Bronchial epithelial cell (primary cell): ENCODE measurements at regions not wholly inside any gene's neighbourhood (a gene's known extent, or its start where the extent isn't known, plus 50 kb on each side); places are given as distances from the start of the nearest gene placed in this dataset.

ENCODE experiments used
- DNase-seq: peaks from one replicate; pipeline ENCODE4 v3.0.0-alpha.2; 2010; ENCODE audit warnings: low read depth
- FAIRE-seq: peaks from 2 replicates; lab custom pipeline; 2011; peaks lifted over from hg19 to GRCh38; lab: Jason Lieb, UNC
- H3K27me3 ChIP-seq: 2 replicates; pipeline ENCODE4 v1.5.1; 2011; ENCODE audit warnings: low read length; ENCODE audit not compliant: control insufficient read depth, insufficient read depth
- H3K36me3 ChIP-seq: 2 replicates; pipeline ENCODE4 v1.5.1; 2011; ENCODE audit warnings: low read length; ENCODE audit not compliant: control insufficient read depth, insufficient read depth
- H3K4me3 ChIP-seq: 2 replicates; pipeline ENCODE4 v1.5.1; 2011; ENCODE audit warnings: mild to moderate bottlenecking, low read depth, low read length, control low read depth
- TF ChIP-seq, protein P1 (sequence below): IDR thresholded peaks from 2 replicates; pipeline ENCODE4 v1.5.1; 2011; ENCODE audit warnings: mild to moderate bottlenecking, moderate library complexity, low read length, control low read depth, inconsistent platforms; ENCODE audit not compliant: insufficient read depth, severe bottlenecking

DNA sequence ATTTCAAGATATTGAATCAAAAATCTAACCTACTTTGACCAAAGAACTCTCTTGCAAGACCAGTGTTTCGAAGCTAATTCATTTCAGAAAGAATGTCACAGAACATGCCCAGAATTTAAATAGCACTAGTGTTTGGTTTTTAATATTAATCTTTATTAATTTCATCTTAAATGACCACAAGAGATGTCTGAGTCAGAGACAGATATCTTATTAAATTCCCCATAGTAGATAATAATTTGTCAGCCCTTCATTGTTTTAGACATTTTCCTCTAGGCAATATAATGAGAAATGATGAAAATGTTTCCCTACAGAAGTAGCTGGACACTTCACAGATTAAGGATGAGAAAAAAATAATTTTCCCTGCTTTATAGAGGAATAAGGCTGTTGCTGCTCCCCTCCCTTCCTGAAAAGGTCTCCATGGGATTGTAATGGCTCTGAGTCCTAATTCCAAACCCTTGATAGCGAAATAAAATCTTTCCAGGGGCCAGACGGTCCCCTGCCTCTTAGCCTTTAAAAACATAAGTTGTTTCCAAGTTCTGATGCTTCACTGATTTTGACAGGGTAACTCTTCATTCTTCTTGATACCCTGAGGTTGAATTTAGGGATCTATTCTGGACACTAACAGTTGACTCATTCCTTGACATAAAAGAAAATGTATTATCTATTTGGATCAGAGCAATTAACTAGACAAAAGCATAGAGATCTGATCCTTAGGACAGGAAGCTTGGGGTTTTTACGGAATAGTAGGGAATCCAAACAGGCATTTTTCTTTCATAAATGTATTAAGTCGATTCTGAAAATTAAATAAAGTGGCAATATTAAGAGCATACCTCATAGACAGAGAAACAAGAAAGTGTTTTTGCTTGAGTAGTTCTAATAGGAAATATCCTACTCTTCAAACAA, 820.8 kb downstream of the BRINP3 start:
- no peak overlapping the region for H3K4me3 ChIP-seq
- no peaks in the 10 kb centered on the region for H3K36me3 ChIP-seq
- TF ChIP-seq, protein P1, sequence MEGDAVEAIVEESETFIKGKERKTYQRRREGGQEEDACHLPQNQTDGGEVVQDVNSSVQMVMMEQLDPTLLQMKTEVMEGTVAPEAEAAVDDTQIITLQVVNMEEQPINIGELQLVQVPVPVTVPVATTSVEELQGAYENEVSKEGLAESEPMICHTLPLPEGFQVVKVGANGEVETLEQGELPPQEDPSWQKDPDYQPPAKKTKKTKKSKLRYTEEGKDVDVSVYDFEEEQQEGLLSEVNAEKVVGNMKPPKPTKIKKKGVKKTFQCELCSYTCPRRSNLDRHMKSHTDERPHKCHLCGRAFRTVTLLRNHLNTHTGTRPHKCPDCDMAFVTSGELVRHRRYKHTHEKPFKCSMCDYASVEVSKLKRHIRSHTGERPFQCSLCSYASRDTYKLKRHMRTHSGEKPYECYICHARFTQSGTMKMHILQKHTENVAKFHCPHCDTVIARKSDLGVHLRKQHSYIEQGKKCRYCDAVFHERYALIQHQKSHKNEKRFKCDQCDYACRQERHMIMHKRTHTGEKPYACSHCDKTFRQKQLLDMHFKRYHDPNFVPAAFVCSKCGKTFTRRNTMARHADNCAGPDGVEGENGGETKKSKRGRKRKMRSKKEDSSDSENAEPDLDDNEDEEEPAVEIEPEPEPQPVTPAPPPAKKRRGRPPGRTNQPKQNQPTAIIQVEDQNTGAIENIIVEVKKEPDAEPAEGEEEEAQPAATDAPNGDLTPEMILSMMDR: no peak
- H3K27me3 ChIP-seq: no peaks in the 10 kb centered on the region
- DNase-seq: no peak
- no peak for FAIRE-seq

DNA sequence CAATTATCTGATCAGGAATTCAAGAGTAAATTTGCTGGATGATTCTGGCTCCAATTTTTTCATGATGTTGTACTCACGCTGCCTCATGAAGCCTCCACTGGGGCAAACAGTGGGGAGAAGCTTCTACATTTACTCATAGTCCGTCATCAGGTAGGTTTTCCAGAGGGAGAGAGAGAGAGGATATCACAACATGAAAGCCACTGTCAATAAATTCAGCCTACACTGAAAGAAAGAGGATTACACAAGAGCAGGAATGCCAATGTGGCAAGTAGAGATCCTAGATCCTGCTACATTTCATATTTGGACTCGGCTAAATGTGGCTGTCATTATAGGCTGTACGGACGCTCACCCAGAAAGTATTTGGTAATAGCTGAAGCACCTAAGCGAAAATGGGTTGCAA, 819.9 kb downstream of the BRINP3 start:
- H3K27me3 ChIP-seq: no peaks in the 10 kb centered on the region
- TF ChIP-seq, protein P1: no peak
- H3K36me3 ChIP-seq: no peaks in the 10 kb centered on the region
- FAIRE-seq (no peak), DNase-seq (peak; percentile 60)
- no peak overlapping the region for H3K4me3 ChIP-seq

DNA sequence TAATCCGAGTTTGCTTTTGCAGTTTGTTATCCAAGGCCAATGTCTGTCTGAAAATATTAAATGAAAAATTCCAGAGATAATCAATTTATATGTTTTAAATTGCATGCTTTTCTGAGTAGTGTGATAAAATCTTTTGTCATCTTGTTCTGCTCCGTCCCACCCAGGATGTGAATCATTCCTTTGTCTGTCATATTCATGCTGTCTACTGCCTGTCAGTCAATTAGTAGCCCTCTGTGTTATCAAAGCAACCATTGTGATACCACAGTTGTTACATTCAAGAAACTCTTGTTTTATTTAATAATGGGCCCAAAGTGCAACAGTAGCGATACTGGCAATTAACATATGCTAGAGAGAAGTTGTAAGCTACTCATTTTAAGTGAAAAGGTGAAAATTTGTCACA, 819.3 kb downstream of the BRINP3 start:
- Histone ChIP-seq H3K27me3 (no peaks in the 10 kb centered on the region), H3K36me3 (no peaks in the 10 kb centered on the region), H3K4me3 (no peak overlapping the region)
- FAIRE-seq: no peak
- DNase-seq: peak; percentile 41
- TF ChIP-seq, protein P1: no peak

DNA sequence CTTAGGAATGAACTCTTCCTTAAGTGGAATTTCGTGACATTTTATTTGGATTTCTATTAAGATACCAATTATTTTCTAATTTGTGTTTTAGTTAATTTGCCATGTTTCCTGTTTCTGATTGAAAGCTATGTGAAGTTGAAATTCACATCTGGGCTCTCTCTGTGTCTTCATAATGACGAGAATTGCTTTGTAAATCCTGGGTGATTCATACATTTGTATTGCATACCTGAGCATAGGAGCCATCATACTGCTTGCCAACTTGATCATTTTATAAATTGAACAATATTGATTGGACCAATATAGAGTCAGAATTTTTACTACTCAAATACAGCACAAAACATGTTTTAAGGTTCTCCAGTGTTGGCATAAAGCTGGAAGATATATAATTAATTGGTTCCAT, 817.9 kb downstream of the BRINP3 start:
- Histone ChIP-seq H3K4me3 (no peak overlapping the region), H3K27me3 (no peaks in the 10 kb centered on the region), H3K36me3 (no peaks in the 10 kb centered on the region)
- FAIRE-seq (no peak), DNase-seq (peak; percentile 55)
- TF ChIP-seq, protein P1: no peak

DNA sequence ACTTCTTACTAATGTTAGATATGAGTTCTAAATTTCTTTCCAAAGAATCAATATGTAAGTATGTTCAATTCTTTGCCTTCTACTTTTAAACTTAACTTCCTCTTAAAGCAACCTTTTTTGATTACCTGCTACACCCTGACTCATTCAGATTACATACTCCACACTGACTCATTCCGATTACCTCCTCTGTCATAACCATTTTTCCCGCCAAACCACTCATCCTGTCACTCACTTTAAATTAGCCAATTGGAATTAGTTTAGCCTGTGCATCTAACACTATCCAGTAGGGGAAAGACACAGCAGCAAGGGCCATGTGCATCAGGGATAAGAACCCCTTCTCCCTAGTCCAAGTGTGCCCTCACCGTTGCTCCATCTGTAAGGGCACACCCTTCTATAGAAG, 815.5 kb downstream of the BRINP3 start:
- Histone ChIP-seq H3K4me3 (no peak overlapping the region), H3K27me3 (no peaks in the 10 kb centered on the region), H3K36me3 (no peaks in the 10 kb centered on the region)
- TF ChIP-seq, protein P1: no peak
- FAIRE-seq (no peak), DNase-seq (peak; percentile 74)

DNA sequence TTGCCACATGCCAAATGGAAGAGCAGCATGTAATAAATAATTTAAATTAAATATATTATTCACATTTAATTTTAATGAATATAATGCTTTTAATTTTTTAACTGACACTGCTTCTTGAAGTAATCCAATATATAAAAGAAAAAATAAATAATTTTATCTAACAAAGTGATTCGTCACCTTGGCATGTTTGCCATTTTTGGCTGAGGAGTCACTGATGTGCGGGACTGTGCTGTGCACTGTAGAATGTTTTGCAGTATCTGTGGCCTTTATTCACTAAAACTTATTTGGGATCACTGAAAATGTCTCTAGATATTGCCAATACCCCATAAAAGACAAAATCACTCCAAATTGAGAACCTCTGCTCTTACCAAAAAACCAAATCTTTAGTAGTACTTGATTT, 807.8 kb downstream of the BRINP3 start:
- no peak for FAIRE-seq
- H3K27me3 ChIP-seq: no peaks in the 10 kb centered on the region
- DNase-seq: no peak
- H3K36me3 ChIP-seq: no peaks in the 10 kb centered on the region
- TF ChIP-seq, protein P1: no peak
- H3K4me3 ChIP-seq: no peak overlapping the region
